ENCODE measurements at regions not wholly inside any gene's neighbourhood (a gene's known extent, or its start where the extent isn't known, plus 50 kb on each side); places are given as distances from the start of the nearest gene placed in this dataset.

DNA sequence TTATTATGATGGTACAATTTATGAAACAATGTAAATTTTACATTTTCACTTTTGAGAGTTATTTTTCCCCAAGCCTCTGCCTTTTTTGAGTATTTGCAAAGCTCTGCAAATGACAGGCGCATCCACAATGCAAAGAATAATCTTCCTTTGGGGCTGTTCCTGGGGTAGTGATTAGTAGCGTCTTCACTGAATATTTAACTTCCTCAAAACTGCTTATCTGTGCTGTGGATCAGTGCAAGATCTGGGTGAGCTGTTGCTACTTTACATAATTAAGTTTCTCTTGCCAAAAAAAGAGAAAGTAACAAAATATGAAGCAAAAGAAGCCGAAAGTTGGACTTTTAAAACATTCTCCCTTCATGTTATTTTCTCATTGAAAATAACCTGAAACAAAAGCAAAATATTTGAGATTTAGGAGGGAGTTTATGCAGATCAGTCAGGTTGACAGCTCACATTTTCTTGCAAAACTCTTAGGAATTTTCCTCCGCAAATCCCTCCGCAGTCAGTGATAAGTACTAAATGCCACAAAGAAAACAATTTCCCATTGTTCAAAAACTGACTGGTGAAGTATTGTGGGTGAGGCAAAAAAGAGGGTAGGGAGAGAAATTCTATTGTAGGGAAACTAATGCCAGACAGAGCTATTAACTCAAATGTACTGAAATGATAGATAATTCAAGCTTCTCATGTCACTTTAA lies 276.4 kb upstream of the B3GALT2 start:
- Histone ChIP-seq H2AFZ (ENCODE audit: low read depth, low read length, poor library complexity, severe bottlenecking) (no peak overlapping the region), H3K27me3 (ENCODE audit: insufficient read depth, low read length) (no peaks in the 10 kb centered on the region), H3K9me2 (ENCODE audit: insufficient read depth) (no peaks in the 10 kb centered on the region), H3K4me2 (ENCODE audit: low read length) (no peak overlapping the region), H3K27ac (ENCODE audit: low read depth, low read length) (no peak overlapping the region), H3K9me3 (ENCODE audit: control insufficient read depth in 1 of 2, insufficient read depth in 1 of 2, low read depth in 1 of 2, low read length in 2 of 2) (no peaks in the 10 kb centered on the region), H3K9ac (ENCODE audit: low read length) (no peak overlapping the region), H3K36me3 (ENCODE audit: control insufficient read depth in 1 of 2, insufficient read depth in 2 of 2, low read length in 2 of 2) (no peaks in the 10 kb centered on the region), H3K4me1 (ENCODE audit: control insufficient read depth in 1 of 2, insufficient read depth in 2 of 2, low read length in 2 of 2) (no peaks in the 10 kb centered on the region), H4K20me1 (ENCODE audit: insufficient read depth) (no peaks in the 10 kb centered on the region), H3K4me3 (replicated peaks in 1 of 2; ENCODE audit: low read depth in 1 of 2, low read length in 2 of 2) (no peak overlapping the region), H3K79me2 (ENCODE audit: insufficient read depth, low read length) (no peaks in the 10 kb centered on the region)
- DNase-seq (ENCODE audit: low read depth, low spot score) (no peak), ATAC-seq (no peak)
- TF ChIP-seq CEBPB (IDR thresholded peaks at IDR 0.05; ENCODE audit: low read depth), result no peak
- TF ChIP-seq, protein P1, sequence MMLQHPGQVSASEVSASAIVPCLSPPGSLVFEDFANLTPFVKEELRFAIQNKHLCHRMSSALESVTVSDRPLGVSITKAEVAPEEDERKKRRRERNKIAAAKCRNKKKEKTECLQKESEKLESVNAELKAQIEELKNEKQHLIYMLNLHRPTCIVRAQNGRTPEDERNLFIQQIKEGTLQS (IDR thresholded peaks at IDR 0.05), result no peak
- TF ChIP-seq POLR2A (IDR thresholded peaks at IDR 0.05; ENCODE audit: borderline replicate concordance, extremely low read depth, insufficient read depth, insufficient read length), result no peak
- no peak for TF ChIP-seq CBX3 (IDR thresholded peaks at IDR 0.05; ENCODE audit: low read depth)
- TF ChIP-seq EZH2phosphoT487 (IDR thresholded peaks at IDR 0.05; ENCODE audit: borderline replicate concordance), result no peak
- no peak for TF ChIP-seq RAD21 (IDR thresholded peaks at IDR 0.05; ENCODE audit: low read depth)
- no peak for TF ChIP-seq ZFX (IDR thresholded peaks at IDR 0.05)
- TF ChIP-seq SP1 (IDR thresholded peaks at IDR 0.05; ENCODE audit: low read depth), result no peak
- no peak for TF ChIP-seq ZNF274 (IDR thresholded peaks at IDR 0.05; ENCODE audit: low read depth, low read length)
- TF ChIP-seq SRF (IDR thresholded peaks at IDR 0.05; ENCODE audit: low read depth), result no peak
- TF ChIP-seq YY1 (IDR thresholded peaks at IDR 0.05; ENCODE audit: extremely low read depth, insufficient replicate concordance, low read depth, low read length), result no peak
- no peak for TF ChIP-seq EGR1 (IDR thresholded peaks at IDR 0.05; ENCODE audit: low read depth)
- no peak for TF ChIP-seq JUND (IDR thresholded peaks at IDR 0.05)
- TF ChIP-seq FOSL1 (IDR thresholded peaks at IDR 0.05; ENCODE audit: low read depth), result no peak
- no peak for TF ChIP-seq SIN3A (IDR thresholded peaks at IDR 0.05; ENCODE audit: low read depth)
- TF ChIP-seq, protein P2, sequence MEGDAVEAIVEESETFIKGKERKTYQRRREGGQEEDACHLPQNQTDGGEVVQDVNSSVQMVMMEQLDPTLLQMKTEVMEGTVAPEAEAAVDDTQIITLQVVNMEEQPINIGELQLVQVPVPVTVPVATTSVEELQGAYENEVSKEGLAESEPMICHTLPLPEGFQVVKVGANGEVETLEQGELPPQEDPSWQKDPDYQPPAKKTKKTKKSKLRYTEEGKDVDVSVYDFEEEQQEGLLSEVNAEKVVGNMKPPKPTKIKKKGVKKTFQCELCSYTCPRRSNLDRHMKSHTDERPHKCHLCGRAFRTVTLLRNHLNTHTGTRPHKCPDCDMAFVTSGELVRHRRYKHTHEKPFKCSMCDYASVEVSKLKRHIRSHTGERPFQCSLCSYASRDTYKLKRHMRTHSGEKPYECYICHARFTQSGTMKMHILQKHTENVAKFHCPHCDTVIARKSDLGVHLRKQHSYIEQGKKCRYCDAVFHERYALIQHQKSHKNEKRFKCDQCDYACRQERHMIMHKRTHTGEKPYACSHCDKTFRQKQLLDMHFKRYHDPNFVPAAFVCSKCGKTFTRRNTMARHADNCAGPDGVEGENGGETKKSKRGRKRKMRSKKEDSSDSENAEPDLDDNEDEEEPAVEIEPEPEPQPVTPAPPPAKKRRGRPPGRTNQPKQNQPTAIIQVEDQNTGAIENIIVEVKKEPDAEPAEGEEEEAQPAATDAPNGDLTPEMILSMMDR (IDR thresholded peaks at IDR 0.05 in 2 of 3, conservative IDR thresholded peaks at IDR 0.05 in 1 of 3; ENCODE audit: borderline replicate concordance in 1 of 3, insufficient read depth in 1 of 3, low read depth in 2 of 3, low read length in 2 of 3), result no peak
- TF ChIP-seq, protein P3, sequence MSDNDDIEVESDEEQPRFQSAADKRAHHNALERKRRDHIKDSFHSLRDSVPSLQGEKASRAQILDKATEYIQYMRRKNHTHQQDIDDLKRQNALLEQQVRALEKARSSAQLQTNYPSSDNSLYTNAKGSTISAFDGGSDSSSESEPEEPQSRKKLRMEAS (IDR thresholded peaks at IDR 0.05), result no peak
- TF ChIP-seq TCF7L2 (IDR thresholded peaks at IDR 0.05; ENCODE audit: borderline replicate concordance, extremely low read depth, insufficient read depth, insufficient read length), result no peak
- TF ChIP-seq, protein P4, sequence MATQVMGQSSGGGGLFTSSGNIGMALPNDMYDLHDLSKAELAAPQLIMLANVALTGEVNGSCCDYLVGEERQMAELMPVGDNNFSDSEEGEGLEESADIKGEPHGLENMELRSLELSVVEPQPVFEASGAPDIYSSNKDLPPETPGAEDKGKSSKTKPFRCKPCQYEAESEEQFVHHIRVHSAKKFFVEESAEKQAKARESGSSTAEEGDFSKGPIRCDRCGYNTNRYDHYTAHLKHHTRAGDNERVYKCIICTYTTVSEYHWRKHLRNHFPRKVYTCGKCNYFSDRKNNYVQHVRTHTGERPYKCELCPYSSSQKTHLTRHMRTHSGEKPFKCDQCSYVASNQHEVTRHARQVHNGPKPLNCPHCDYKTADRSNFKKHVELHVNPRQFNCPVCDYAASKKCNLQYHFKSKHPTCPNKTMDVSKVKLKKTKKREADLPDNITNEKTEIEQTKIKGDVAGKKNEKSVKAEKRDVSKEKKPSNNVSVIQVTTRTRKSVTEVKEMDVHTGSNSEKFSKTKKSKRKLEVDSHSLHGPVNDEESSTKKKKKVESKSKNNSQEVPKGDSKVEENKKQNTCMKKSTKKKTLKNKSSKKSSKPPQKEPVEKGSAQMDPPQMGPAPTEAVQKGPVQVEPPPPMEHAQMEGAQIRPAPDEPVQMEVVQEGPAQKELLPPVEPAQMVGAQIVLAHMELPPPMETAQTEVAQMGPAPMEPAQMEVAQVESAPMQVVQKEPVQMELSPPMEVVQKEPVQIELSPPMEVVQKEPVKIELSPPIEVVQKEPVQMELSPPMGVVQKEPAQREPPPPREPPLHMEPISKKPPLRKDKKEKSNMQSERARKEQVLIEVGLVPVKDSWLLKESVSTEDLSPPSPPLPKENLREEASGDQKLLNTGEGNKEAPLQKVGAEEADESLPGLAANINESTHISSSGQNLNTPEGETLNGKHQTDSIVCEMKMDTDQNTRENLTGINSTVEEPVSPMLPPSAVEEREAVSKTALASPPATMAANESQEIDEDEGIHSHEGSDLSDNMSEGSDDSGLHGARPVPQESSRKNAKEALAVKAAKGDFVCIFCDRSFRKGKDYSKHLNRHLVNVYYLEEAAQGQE (IDR thresholded peaks at IDR 0.05; ENCODE audit: low read depth), result no peak
- CTCF ChIA-PET, result no interaction called here
- POLR2A ChIA-PET, result no interaction called here
- no TSS peak for BruUV-seq (replicated peaks)
- intact Hi-C loops (cut with micrococcal nuclease), result no loop called here
- RAD21 ChIA-PET (ENCODE audit: low non-redundant PET in 1 of 2, low total read pairs in 2 of 2, uncharacterized antibody in 2 of 2, unreplicated experiment in 2 of 2), result no interaction called here

All from HCT116 (cell line).